Tibial nerve (tissue), 3 donors: ENCODE measurements at regions not wholly inside any gene's neighbourhood (a gene's known extent, or its start where the extent isn't known, plus 50 kb on each side); places are given as distances from the start of the nearest gene placed in this dataset.

ENCODE experiments used
- POLR2A ChIP-seq, 2 donors: fragments of 450-650 bp; IDR thresholded peaks; one replicate each; pipeline ENCODE4 v1.6.1; 2017; ENCODE audit warnings: antibody characterized with exemption in 2 of 2, mild to moderate bottlenecking in 2 of 2, moderate library complexity in 2 of 2
- TF ChIP-seq, protein P1 (sequence below), 5 experiments: fragments of 200-600 bp in 3 of 5; fragments of 450-650 bp in 2 of 5; sonication (generic) in 3 of 5; IDR thresholded peaks; one replicate each; pipeline ENCODE4 v1.5.1; 2016 to 2019; ENCODE audit warnings: antibody characterized with exemption in 5 of 5, mild to moderate bottlenecking in 3 of 5, moderate library complexity in 2 of 5

DNA sequence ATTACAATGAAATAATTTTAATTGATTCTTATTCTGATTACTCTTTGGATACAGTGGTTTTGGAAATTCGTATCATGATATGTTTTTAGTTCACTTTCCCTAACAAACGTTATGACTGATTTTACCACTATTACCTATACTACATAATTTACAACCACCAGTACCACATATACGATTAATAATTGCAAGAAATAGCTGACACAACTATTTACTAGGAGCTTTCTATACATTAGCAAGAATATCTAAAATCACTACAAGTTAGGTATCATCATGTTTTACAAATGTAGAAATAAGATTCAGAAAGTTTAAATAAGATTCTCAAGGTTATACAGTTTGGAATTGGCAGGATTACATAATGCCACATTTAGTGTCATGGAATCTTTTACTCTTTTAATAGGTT is 1401.1 kb upstream of the RAG2 start:
- TF ChIP-seq, protein P1, sequence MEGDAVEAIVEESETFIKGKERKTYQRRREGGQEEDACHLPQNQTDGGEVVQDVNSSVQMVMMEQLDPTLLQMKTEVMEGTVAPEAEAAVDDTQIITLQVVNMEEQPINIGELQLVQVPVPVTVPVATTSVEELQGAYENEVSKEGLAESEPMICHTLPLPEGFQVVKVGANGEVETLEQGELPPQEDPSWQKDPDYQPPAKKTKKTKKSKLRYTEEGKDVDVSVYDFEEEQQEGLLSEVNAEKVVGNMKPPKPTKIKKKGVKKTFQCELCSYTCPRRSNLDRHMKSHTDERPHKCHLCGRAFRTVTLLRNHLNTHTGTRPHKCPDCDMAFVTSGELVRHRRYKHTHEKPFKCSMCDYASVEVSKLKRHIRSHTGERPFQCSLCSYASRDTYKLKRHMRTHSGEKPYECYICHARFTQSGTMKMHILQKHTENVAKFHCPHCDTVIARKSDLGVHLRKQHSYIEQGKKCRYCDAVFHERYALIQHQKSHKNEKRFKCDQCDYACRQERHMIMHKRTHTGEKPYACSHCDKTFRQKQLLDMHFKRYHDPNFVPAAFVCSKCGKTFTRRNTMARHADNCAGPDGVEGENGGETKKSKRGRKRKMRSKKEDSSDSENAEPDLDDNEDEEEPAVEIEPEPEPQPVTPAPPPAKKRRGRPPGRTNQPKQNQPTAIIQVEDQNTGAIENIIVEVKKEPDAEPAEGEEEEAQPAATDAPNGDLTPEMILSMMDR (IDR thresholded peaks at IDR 0.05) = no peak
- no peak for TF ChIP-seq POLR2A (IDR thresholded peaks at IDR 0.05)
